ENCODE measurements at regions not wholly inside any gene's neighbourhood (a gene's known extent, or its start where the extent isn't known, plus 50 kb on each side); places are given as distances from the start of the nearest gene placed in this dataset.
A peak's percentile ranks its signal among the peaks of the same experiment; 100 is the strongest.

DNA sequence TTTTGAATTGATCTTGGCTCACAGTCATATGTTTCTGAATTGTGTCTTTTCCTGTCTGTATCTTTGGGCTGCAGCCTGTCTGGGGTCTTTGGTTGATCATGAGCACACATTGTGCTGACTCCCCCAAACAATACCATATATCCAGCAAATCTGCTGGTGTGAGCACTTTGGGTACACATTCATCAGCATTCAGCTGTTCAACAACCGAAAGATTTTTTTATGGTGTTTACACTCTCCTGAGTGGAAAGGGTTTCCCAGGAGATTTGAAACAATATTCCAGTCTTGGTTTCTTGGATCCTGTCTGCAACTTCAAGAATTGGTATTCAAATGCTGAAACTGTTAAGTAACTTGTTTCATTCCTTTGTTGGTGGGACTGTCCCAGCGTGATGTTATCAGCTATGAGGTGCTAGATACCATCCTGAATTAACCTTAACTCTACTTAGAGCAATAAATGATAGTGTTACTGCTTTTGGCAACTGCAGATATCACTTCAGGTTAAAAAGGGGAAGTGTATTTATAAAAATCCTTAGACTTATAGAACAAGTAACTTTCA lies 78.4 kb upstream of the DIAPH3 start:
- Histone ChIP-seq H3K18ac (ENCODE audit: extremely low read depth, low read length) (no peak overlapping the region), H4K5ac (ENCODE audit: insufficient read length, low read depth, low read length) (no peak overlapping the region), H3K4me2 (ENCODE audit: insufficient read depth in 1 of 2, low read depth in 2 of 2, low read length in 2 of 2) (no peak overlapping the region), H2BK15ac (ENCODE audit: low read length) (no peak overlapping the region), H2BK120ac (replicated peaks; ENCODE audit: low read depth, low read length) (no peak overlapping the region), H2AFZ (ENCODE audit: low read length) (peak overlapping the region; percentile 52; the same call in 1 of the 2 replicates), H4K91ac (replicated peaks; ENCODE audit: insufficient read length, low read length) (no peak overlapping the region), H3K27me3 (replicated peaks in 1 of 4; ENCODE audit: control insufficient read depth in 3 of 4, extremely low read depth in 1 of 4, insufficient read depth in 3 of 4, low read length in 3 of 4) (peaks cover 0 to 1% (median 0%) of the 10 kb centered on the region in 4 experiments; a peak in 1 of 7 replicates), H2BK12ac (ENCODE audit: low read depth, low read length) (no peak overlapping the region), H3K23me2 (ENCODE audit: low read depth, low read length) (no peaks in the 10 kb centered on the region), H3K27ac (ENCODE audit: low read depth, low read length) (no peak overlapping the region), H2AK5ac (ENCODE audit: low read depth, low read length) (no peak overlapping the region), H3K79me2 (ENCODE audit: control insufficient read depth in 1 of 2, insufficient read depth in 2 of 2, low read length in 2 of 2) (no peaks in the 10 kb centered on the region), H3K4ac (replicated peaks; ENCODE audit: insufficient read length, low read depth, low read length) (no peak overlapping the region), H3K23ac (ENCODE audit: insufficient read length) (no peak overlapping the region), H3K79me1 (ENCODE audit: low read depth, low read length) (no peaks in the 10 kb centered on the region), H2BK20ac (ENCODE audit: low read length) (no peak overlapping the region), H3K36me3 (ENCODE audit: control insufficient read depth in 2 of 4, insufficient read depth in 4 of 4, low read length in 3 of 4) (no peaks in the 10 kb centered on the region), H3K9ac (replicated peaks in 1 of 4; ENCODE audit: extremely low read depth in 1 of 4, low read depth in 3 of 4, low read length in 3 of 4) (no peak overlapping the region), H4K20me1 (replicated peaks in 1 of 2; ENCODE audit: control insufficient read depth in 1 of 2, insufficient read depth in 2 of 2, low read length in 2 of 2) (no peaks in the 10 kb centered on the region), H3K14ac (ENCODE audit: insufficient read length) (no peak overlapping the region), H4K8ac (ENCODE audit: extremely low read depth, insufficient read depth, low read length) (no peak overlapping the region), H3K4me1 (replicated peaks in 1 of 4; ENCODE audit: control insufficient read depth in 3 of 4, insufficient read depth in 4 of 4, low read length in 3 of 4) (no peaks in the 10 kb centered on the region), H3K9me3 (ENCODE audit: insufficient read depth in 2 of 2, low read depth in 1 of 2, low read length in 1 of 2) (no peaks in the 10 kb centered on the region; a peak in 1 of 4 replicates), H3K4me3 (ENCODE audit: extremely low read depth in 1 of 4, insufficient read depth in 2 of 4, low read depth in 3 of 4, low read length in 4 of 4) (no peak overlapping the region), H3K56ac (replicated peaks; ENCODE audit: insufficient read length, low read depth, low read length) (no peak overlapping the region), H2BK5ac (ENCODE audit: low read depth, low read length) (no peak overlapping the region)
- FAIRE-seq (no peak), DNase-seq (ENCODE audit: low read depth in 1 of 2, low spot score in 2 of 2) (no peak)
- WGBS, 2 experiments (ENCODE audit: extremely low coverage in 1 of 2, insufficient coverage in 1 of 2, insufficient read length in 1 of 2, insufficient replicate concordance in 2 of 2, low coverage in 1 of 2, low lambda C conversion rate in 2 of 2, missing lambda C conversion rate in 1 of 2) = 75% methylated on average over 2 of the region's 2 CpGs; no CpG with 5 or more reads in 1 of the 2 experiments
- CTCF ChIA-PET (ENCODE audit: partially characterized antibody) = interaction anchor here (1.9 kb wide), 1 partner anchor 85 kb away, joined by 4 read pairs; no protein-coding TSS in a partner anchor
- no peak for TF ChIP-seq CBX8 (IDR thresholded peaks at IDR 0.05; ENCODE audit: borderline replicate concordance, low read depth, low read length)
- TF ChIP-seq RBBP5 (IDR thresholded peaks at IDR 0.05; ENCODE audit: borderline replicate concordance, low read depth, low read length) = no peak
- TF ChIP-seq POLR2AphosphoS5 (IDR thresholded peaks at IDR 0.05; ENCODE audit: low read depth, low read length) = no peak
- POLR2A ChIA-PET (ENCODE audit: partially characterized antibody) = no interaction called here
